ENCODE measurements at regions not wholly inside any gene's neighbourhood (a gene's known extent, or its start where the extent isn't known, plus 50 kb on each side); places are given as distances from the start of the nearest gene placed in this dataset.

GRCh38 chr2:240206630-240207029 is 66.2 kb upstream of the OTOS start:
- no peak for TF ChIP-seq CTCF (IDR thresholded peaks at IDR 0.05)
- DNase-seq, result no peak
- no peaks in the 10 kb centered on the region for H3K36me3 ChIP-seq
- peaks cover 18% of the 10 kb centered on the region for H3K27me3 ChIP-seq (ENCODE audit: low read depth)
- no peak overlapping the region for H3K4me3 ChIP-seq
- ATAC-seq, result no peak
- peaks cover 5% of the 10 kb centered on the region for H3K9me3 ChIP-seq
- H3K4me1 ChIP-seq, result no peaks in the 10 kb centered on the region
- H3K27ac ChIP-seq, result no peak overlapping the region
- intact Hi-C loops (cut with DNase I), result no loop called here

- intact Hi-C loops (cut with DNase I), result no loop called here
- no peak overlapping the region for H3K27ac ChIP-seq
Measured at GRCh38 chr2:240207661-240208060, 67.2 kb upstream of the OTOS start.

GRCh38 chr2:240208096-240208495 is 67.6 kb upstream of the OTOS start:
- no peak for TF ChIP-seq CTCF (IDR thresholded peaks at IDR 0.05)
- ATAC-seq (no peak), DNase-seq (no peak)
- Histone ChIP-seq H3K4me1 (no peaks in the 10 kb centered on the region), H3K27ac (no peak overlapping the region), H3K27me3 (ENCODE audit: low read depth) (peaks cover 16% of the 10 kb centered on the region), H3K36me3 (no peaks in the 10 kb centered on the region), H3K4me3 (no peak overlapping the region), H3K9me3 (peaks cover 5% of the 10 kb centered on the region)
- intact Hi-C loops (cut with DNase I), result no loop called here

More at GRCh38 chr2:240207661-240208060, 67.2 kb upstream of the OTOS start:
- Histone ChIP-seq H3K4me1 (no peaks in the 10 kb centered on the region), H3K4me3 (no peak overlapping the region), H3K36me3 (no peaks in the 10 kb centered on the region), H3K9me3 (peaks cover 5% of the 10 kb centered on the region), H3K27me3 (ENCODE audit: low read depth) (peaks cover 18% of the 10 kb centered on the region)
- no peak for TF ChIP-seq CTCF (IDR thresholded peaks at IDR 0.05)
- DNase-seq (no peak), ATAC-seq (no peak)

GRCh38 chr2:240208631-240209211 is 68.3 kb upstream of the OTOS start:
- TF ChIP-seq CTCF (IDR thresholded peaks at IDR 0.05), result no peak
- no peak overlapping the region for H3K27ac ChIP-seq
- intact Hi-C loops (cut with DNase I), result no loop called here
- DNase-seq (no peak), ATAC-seq (no peak)
- H3K36me3 ChIP-seq, result no peaks in the 10 kb centered on the region
- peaks cover 5% of the 10 kb centered on the region for H3K9me3 ChIP-seq
- no peaks in the 10 kb centered on the region for H3K4me1 ChIP-seq
- no peak overlapping the region for H3K4me3 ChIP-seq
- H3K27me3 ChIP-seq (ENCODE audit: low read depth), result peaks cover 10% of the 10 kb centered on the region

- Histone ChIP-seq H3K36me3 (no peaks in the 10 kb centered on the region), H3K27me3 (ENCODE audit: low read depth) (peaks cover 6% of the 10 kb centered on the region), H3K4me3 (no peak overlapping the region), H3K9me3 (peaks cover 5% of the 10 kb centered on the region), H3K27ac (no peak overlapping the region), H3K4me1 (no peaks in the 10 kb centered on the region)
- DNase-seq (no peak), ATAC-seq (peak; percentile 21 to 23)
- intact Hi-C loops (cut with DNase I), result no loop called here
- no peak for TF ChIP-seq CTCF (IDR thresholded peaks at IDR 0.05)
Measured at GRCh38 chr2:240209493-240209892, 69.0 kb upstream of the OTOS start.

All from lower lobe of right lung (tissue), 2 donors.